ENCODE measurements at regions not wholly inside any gene's neighbourhood (a gene's known extent, or its start where the extent isn't known, plus 50 kb on each side); places are given as distances from the start of the nearest gene placed in this dataset. TPM values are rescaled to one million over a fixed set of nuclear protein-coding genes. Genes with fewer than 3 reads are reported as not detected.

- Histone ChIP-seq H3K36me3 (no peaks in the 10 kb centered on the region), H3K4me1 (ENCODE audit: insufficient read depth) (no peaks in the 10 kb centered on the region), H3K27ac (no peak overlapping the region), H3K4me3 (no peak overlapping the region), H3K9me3 (no peaks in the 10 kb centered on the region), H3K27me3 (no peaks in the 10 kb centered on the region)
- intact Hi-C loops (cut with DNase I) = no loop called here
- no peak for TF ChIP-seq EP300 (IDR thresholded peaks at IDR 0.05)
- TF ChIP-seq, protein P1, sequence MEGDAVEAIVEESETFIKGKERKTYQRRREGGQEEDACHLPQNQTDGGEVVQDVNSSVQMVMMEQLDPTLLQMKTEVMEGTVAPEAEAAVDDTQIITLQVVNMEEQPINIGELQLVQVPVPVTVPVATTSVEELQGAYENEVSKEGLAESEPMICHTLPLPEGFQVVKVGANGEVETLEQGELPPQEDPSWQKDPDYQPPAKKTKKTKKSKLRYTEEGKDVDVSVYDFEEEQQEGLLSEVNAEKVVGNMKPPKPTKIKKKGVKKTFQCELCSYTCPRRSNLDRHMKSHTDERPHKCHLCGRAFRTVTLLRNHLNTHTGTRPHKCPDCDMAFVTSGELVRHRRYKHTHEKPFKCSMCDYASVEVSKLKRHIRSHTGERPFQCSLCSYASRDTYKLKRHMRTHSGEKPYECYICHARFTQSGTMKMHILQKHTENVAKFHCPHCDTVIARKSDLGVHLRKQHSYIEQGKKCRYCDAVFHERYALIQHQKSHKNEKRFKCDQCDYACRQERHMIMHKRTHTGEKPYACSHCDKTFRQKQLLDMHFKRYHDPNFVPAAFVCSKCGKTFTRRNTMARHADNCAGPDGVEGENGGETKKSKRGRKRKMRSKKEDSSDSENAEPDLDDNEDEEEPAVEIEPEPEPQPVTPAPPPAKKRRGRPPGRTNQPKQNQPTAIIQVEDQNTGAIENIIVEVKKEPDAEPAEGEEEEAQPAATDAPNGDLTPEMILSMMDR (IDR thresholded peaks at IDR 0.05) = no peak
- TF ChIP-seq POLR2A (IDR thresholded peaks at IDR 0.05) = no peak
- no peak for DNase-seq
- 50 to 66% (median 66%) methylated on average over 2 of the region's 2 CpGs for WGBS, 3 donors
Measured at GRCh38 chrX:21289232-21289631, 85.0 kb upstream of the CNKSR2 start.

DNA sequence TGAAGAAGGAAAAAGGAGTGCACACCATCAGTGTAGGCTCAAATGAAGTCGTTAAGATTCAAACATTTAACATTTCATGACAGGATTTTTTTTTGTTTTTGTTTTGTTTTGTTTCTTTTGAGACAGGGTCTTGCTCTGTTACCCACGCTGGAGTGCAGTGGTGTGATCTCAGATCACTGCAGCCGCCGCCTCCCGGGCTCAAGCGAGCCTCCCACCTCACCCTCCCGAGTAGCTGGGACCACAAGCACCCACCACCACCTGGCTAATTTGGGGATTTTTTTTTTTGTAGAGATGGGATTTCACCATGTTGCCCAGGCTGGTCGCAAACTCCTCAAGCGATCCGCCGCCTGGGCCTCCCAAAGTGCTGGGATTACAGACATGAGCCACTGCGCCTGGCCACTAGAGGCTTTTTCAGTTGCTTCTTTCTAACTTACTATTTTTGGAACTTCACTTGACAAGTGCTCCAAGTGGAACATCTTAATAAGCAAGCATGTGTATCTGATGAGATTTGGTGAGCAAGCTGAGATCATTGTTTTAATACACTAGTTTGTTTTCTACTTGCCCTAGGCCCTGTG lies 78.9 kb upstream of the CNKSR2 start:
- Histone ChIP-seq H3K4me3 (no peak overlapping the region), H3K27me3 (no peaks in the 10 kb centered on the region), H3K27ac (no peak overlapping the region), H3K9me3 (no peaks in the 10 kb centered on the region), H3K36me3 (no peaks in the 10 kb centered on the region), H3K4me1 (ENCODE audit: insufficient read depth) (no peaks in the 10 kb centered on the region)
- TF ChIP-seq, protein P1 (IDR thresholded peaks at IDR 0.05) = no peak
- no peak for TF ChIP-seq POLR2A (IDR thresholded peaks at IDR 0.05)
- DNase-seq = no peak
- intact Hi-C loops (cut with DNase I) = no loop called here
- WGBS, 3 donors = 68 to 75% (median 73%) methylated on average over 12 of the region's 12 CpGs

DNA sequence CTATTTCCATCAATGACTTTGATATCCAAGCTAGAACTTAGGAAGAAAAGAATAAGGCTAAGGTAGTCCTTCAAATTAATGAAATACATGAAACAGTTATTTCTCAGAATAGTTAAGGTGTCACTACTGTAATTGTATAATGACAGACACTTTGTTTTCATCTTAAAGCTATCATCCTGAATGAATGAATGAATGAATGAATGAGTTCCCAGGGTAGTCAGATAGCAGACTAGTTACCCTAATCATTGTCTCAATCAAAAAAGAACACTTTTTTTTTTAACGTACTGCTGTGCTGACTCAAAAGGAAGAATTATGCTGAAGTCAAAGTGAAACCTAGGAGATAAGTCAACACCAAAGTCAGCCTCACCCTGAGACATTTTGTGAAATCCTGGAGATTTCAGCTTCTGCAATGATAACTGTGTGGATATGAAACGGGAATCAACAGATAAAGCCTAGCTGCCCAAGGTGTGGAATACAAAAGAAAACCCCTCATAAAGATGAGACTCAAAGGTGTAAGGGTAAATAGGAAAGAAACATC lies 68.3 kb upstream of the CNKSR2 start:
- Histone ChIP-seq H3K4me3 (no peak overlapping the region), H3K27me3 (no peaks in the 10 kb centered on the region), H3K27ac (no peak overlapping the region), H3K36me3 (no peaks in the 10 kb centered on the region), H3K9me3 (no peaks in the 10 kb centered on the region), H3K4me1 (ENCODE audit: insufficient read depth) (no peaks in the 10 kb centered on the region)
- intact Hi-C loops (cut with DNase I) = no loop called here
- TF ChIP-seq EP300 (IDR thresholded peaks at IDR 0.05) (no peak), POLR2A (IDR thresholded peaks at IDR 0.05) (no peak)
- TF ChIP-seq, protein P1 (IDR thresholded peaks at IDR 0.05) = no peak
- no peak for DNase-seq
- 51 to 63% (median 53%) methylated on average over 2 of the region's 2 CpGs for whole genome bisulfite sequencing, 3 donors

DNA sequence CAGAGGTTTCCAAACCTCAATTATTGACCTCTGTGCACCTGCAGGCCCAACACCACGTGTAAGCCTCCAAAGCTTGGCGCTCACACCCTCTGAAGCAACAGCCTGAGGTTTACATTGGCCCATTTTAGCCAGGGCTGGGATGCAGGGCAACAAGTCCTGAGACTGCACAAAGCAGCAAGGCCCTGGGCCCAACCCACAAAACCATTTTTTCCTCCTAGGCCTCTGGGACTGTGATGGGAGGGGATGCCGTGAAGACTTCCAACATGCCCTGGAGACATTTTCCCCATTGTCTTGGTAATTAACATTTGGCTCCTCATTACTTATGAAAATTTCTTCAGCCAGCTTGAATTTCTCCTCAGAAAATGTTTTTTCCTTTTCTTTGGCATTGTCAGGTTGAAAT lies 54.9 kb upstream of the CNKSR2 start:
- 63 to 75% (median 70%) methylated on average over 3 of the region's 3 CpGs for WGBS, 3 donors
- DNase-seq = no peak
- Histone ChIP-seq H3K9me3 (no peaks in the 10 kb centered on the region), H3K4me3 (no peak overlapping the region), H3K4me1 (ENCODE audit: insufficient read depth) (no peaks in the 10 kb centered on the region), H3K36me3 (no peaks in the 10 kb centered on the region), H3K27me3 (no peaks in the 10 kb centered on the region), H3K27ac (no peak overlapping the region)
- TF ChIP-seq EP300 (IDR thresholded peaks at IDR 0.05) (no peak), POLR2A (IDR thresholded peaks at IDR 0.05) (no peak)
- TF ChIP-seq, protein P1 (IDR thresholded peaks at IDR 0.05) = no peak
- intact Hi-C loops (cut with DNase I) = no loop called here

Small RNAs in the stretch of these regions (small RNA-seq; reads per million reads assigned to genes)
- not detected for gene RNU6-133P

All from ovary (tissue), 7 donors.